D721Med (cell line): ENCODE measurements at regions not wholly inside any gene's neighbourhood (a gene's known extent, or its start where the extent isn't known, plus 50 kb on each side); places are given as distances from the start of the nearest gene placed in this dataset.
A peak's percentile ranks its signal among the peaks of the same experiment; 100 is the strongest.

ENCODE experiments used
- DNase-seq: peaks from one replicate; pipeline ENCODE4 v3.0.0; 2011; ENCODE audit warnings: low spot score; ENCODE audit not compliant: insufficient read length
- FAIRE-seq: peaks from 2 replicates; lab custom pipeline; 2011; peaks lifted over from hg19 to GRCh38; lab: Jason Lieb, UNC
- CTCF ChIP-seq: IDR thresholded peaks from 2 replicates; pipeline ENCODE4 v1.5.1; 2012; ENCODE audit warnings: mild to moderate bottlenecking, control low read depth; ENCODE audit not compliant: insufficient read depth; ENCODE audit errors: missing control alignments

- DNase-seq (no peak), FAIRE-seq (no peak)
- no peak for TF ChIP-seq CTCF
These were observed 272.5 kb downstream of the BUD13 start for GRCh38 chr11:116500026-116500946.

GRCh38 chr11:116499396-116500003 is 273.3 kb downstream of the BUD13 start:
- TF ChIP-seq CTCF = peak; percentile 85
- FAIRE-seq = no peak
- DNase-seq = no peak

- DNase-seq (no peak), FAIRE-seq (no peak)
- TF ChIP-seq CTCF = no peak
These were observed 274.6 kb downstream of the BUD13 start for GRCh38 chr11:116498161-116498560.

- DNase-seq (no peak), FAIRE-seq (no peak)
- TF ChIP-seq CTCF = no peak
These were observed 280.2 kb downstream of the BUD13 start for GRCh38 chr11:116492600-116492999.

- no peak for TF ChIP-seq CTCF
- DNase-seq = no peak
- FAIRE-seq = no peak
These were observed 283.9 kb downstream of the BUD13 start for GRCh38 chr11:116488836-116489389.

GRCh38 chr11:116485425-116485824 is 287.4 kb downstream of the BUD13 start:
- TF ChIP-seq CTCF = no peak
- no peak for FAIRE-seq
- DNase-seq = no peak
